Progenitor cell of endocrine pancreas (in vitro differentiated cells): ENCODE measurements at regions not wholly inside any gene's neighbourhood (a gene's known extent, or its start where the extent isn't known, plus 50 kb on each side); places are given as distances from the start of the nearest gene placed in this dataset.

Source experiments
- DNase-seq: peaks from one replicate; pipeline ENCODE4 v3.0.0; 2021; ENCODE audit warnings: low spot score; ENCODE audit not compliant: unreplicated experiment
- H3K27ac Mint-ChIP-seq: 2 replicates; pipeline ENCODE4 v1.8.0; 2021; ENCODE audit warnings: mild to moderate bottlenecking, moderate library complexity, mixed read lengths
- H3K27me3 Mint-ChIP-seq: 2 replicates; pipeline ENCODE4 v1.8.0; 2021; ENCODE audit warnings: mixed read lengths
- H3K36me3 Mint-ChIP-seq: 2 replicates; pipeline ENCODE4 v1.8.0; 2022; ENCODE audit warnings: mixed read lengths; ENCODE audit not compliant: insufficient read depth
- H3K4me1 Mint-ChIP-seq: 2 replicates; pipeline ENCODE4 v1.8.0; 2021; ENCODE audit warnings: low read depth, mixed read lengths
- H3K4me3 Mint-ChIP-seq: 2 replicates; pipeline ENCODE4 v1.8.0; 2021; ENCODE audit warnings: low read depth, mild to moderate bottlenecking, moderate library complexity, mixed read lengths
- H3K9me3 Mint-ChIP-seq: 2 replicates; pipeline ENCODE4 v1.8.0; 2021; ENCODE audit warnings: low read depth, mixed read lengths
- CTCF ChIP-seq: fragments of 200-600 bp; sonication (generic); IDR thresholded peaks from one replicate; pipeline ENCODE4 v1.5.0; 2021; ENCODE audit warnings: antibody characterized with exemption, mild to moderate bottlenecking; ENCODE audit not compliant: unreplicated experiment

- Mint-ChIP-seq H3K27me3 (no peaks in the 10 kb centered on the region), H3K36me3 (no peaks in the 10 kb centered on the region), H3K4me1 (peaks cover 3% of the 10 kb centered on the region), H3K27ac (no peak overlapping the region), H3K9me3 (peaks cover 14% of the 10 kb centered on the region), H3K4me3 (no peak overlapping the region)
- TF ChIP-seq CTCF = no peak
- DNase-seq = no peak
These were observed 206.5 kb upstream of the PDE5A start for GRCh38 chr4:119834906-119835612.

GRCh38 chr4:119833611-119834010, 205.0 kb upstream of the PDE5A start:
- no peak overlapping the region for H3K27ac Mint-ChIP-seq
- peaks cover 3% of the 10 kb centered on the region for H3K4me1 Mint-ChIP-seq
- H3K36me3 Mint-ChIP-seq = no peaks in the 10 kb centered on the region
- no peaks in the 10 kb centered on the region for H3K27me3 Mint-ChIP-seq
- DNase-seq = no peak
- TF ChIP-seq CTCF = no peak
- no peak overlapping the region for H3K4me3 Mint-ChIP-seq
- peaks cover 11% of the 10 kb centered on the region for H3K9me3 Mint-ChIP-seq

- no peak for DNase-seq
- Mint-ChIP-seq H3K27me3 (no peaks in the 10 kb centered on the region), H3K27ac (no peak overlapping the region), H3K9me3 (peaks cover 6% of the 10 kb centered on the region), H3K4me1 (peaks cover 3% of the 10 kb centered on the region), H3K4me3 (no peak overlapping the region), H3K36me3 (no peaks in the 10 kb centered on the region)
- no peak for TF ChIP-seq CTCF
These were observed 204.2 kb upstream of the PDE5A start for GRCh38 chr4:119832776-119833175.

- H3K27ac Mint-ChIP-seq = no peak overlapping the region
These were observed 200.7 kb upstream of the PDE5A start for GRCh38 chr4:119829326-119829725.

GRCh38 chr4:119825696-119826095, 197.1 kb upstream of the PDE5A start:
- Mint-ChIP-seq H3K27me3 (no peaks in the 10 kb centered on the region), H3K4me1 (no peaks in the 10 kb centered on the region), H3K36me3 (no peaks in the 10 kb centered on the region), H3K4me3 (no peak overlapping the region), H3K27ac (no peak overlapping the region), H3K9me3 (peaks cover 3% of the 10 kb centered on the region)
- DNase-seq = no peak
- TF ChIP-seq CTCF = no peak

More at GRCh38 chr4:119829326-119829725, 200.7 kb upstream of the PDE5A start:
- no peaks in the 10 kb centered on the region for H3K36me3 Mint-ChIP-seq
- peaks cover 3% of the 10 kb centered on the region for H3K4me1 Mint-ChIP-seq
- no peak for DNase-seq
- no peak for TF ChIP-seq CTCF
- H3K27me3 Mint-ChIP-seq = no peaks in the 10 kb centered on the region
- H3K4me3 Mint-ChIP-seq = no peak overlapping the region
- peaks cover 6% of the 10 kb centered on the region for H3K9me3 Mint-ChIP-seq
